ENCODE measurements at regions not wholly inside any gene's neighbourhood (a gene's known extent, or its start where the extent isn't known, plus 50 kb on each side); places are given as distances from the start of the nearest gene placed in this dataset.

DNA sequence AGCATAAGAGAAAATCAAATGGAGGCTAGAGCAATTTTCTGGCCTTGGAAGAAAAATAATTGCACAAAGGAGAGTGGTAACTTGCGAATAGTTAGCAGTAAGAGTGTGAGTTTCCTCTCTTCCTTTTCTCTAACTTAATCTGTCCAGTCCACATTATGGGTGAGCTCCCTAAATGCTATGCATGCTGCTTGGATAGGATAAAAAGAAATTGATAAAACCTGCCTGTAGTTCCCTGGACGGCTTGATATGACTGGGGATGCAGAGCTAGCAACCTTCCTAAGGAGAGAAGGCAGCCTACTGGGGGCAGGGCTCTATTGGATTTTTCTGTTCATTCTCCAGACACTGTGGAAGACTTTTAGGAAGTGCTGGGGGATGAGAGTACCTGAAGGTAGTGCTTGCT lies 311.3 kb downstream of the LMO7 start:
- TF ChIP-seq EZH2 (IDR thresholded peaks at IDR 0.05; ENCODE audit: insufficient read depth, poor library complexity, severe bottlenecking) (no peak), EZH2phosphoT487 (IDR thresholded peaks at IDR 0.05; ENCODE audit: insufficient read depth, low read depth) (no peak)
